ENCODE measurements at regions not wholly inside any gene's neighbourhood (a gene's known extent, or its start where the extent isn't known, plus 50 kb on each side); places are given as distances from the start of the nearest gene placed in this dataset.
"Not testable (repeated sequence)": the region's sequence is repeated elsewhere in the genome, so short reads cannot be mapped to it uniquely, and the experiment has no call there.

DNA sequence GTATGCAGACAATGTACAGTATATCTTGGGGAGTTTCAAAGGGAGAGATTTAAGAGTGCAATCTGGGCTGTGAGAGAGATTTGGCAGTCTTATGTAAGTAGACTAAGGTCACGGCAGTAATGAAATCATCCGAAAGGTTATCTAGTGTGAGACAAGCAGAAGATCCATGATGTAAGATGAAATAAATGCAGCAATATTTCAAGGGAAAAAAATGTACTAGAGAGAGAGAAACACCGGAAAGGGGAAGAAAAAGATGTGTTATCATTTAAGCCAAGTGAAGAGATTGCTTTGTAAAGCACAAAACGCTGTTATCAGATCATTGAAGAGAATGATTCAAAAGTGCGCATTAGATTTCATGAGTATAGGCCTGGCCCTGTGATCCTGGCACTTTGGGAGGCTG lies 88.4 kb upstream of the GUCY1A1 start:
- BruUV-seq (replicated peaks): no TSS peak
- Histone ChIP-seq H3K27me3 (replicated peaks; ENCODE audit: insufficient read depth, low read depth, low read length, poor library complexity) (no peaks in the 10 kb centered on the region), H3K36me3 (ENCODE audit: insufficient read depth, low read length, poor library complexity, severe bottlenecking) (no peaks in the 10 kb centered on the region), H3K27ac (ENCODE audit: low read depth, low read length, poor library complexity, severe bottlenecking) (no peak overlapping the region), H3K4me3 (ENCODE audit: low read depth, low read length, poor library complexity, severe bottlenecking) (no peak overlapping the region), H3K4me1 (ENCODE audit: insufficient read depth, low read length, poor library complexity, severe bottlenecking) (no peaks in the 10 kb centered on the region), H3K9me3 (ENCODE audit: low read depth, low read length, poor library complexity, severe bottlenecking) (no peaks in the 10 kb centered on the region)
- TF ChIP-seq, protein P1, sequence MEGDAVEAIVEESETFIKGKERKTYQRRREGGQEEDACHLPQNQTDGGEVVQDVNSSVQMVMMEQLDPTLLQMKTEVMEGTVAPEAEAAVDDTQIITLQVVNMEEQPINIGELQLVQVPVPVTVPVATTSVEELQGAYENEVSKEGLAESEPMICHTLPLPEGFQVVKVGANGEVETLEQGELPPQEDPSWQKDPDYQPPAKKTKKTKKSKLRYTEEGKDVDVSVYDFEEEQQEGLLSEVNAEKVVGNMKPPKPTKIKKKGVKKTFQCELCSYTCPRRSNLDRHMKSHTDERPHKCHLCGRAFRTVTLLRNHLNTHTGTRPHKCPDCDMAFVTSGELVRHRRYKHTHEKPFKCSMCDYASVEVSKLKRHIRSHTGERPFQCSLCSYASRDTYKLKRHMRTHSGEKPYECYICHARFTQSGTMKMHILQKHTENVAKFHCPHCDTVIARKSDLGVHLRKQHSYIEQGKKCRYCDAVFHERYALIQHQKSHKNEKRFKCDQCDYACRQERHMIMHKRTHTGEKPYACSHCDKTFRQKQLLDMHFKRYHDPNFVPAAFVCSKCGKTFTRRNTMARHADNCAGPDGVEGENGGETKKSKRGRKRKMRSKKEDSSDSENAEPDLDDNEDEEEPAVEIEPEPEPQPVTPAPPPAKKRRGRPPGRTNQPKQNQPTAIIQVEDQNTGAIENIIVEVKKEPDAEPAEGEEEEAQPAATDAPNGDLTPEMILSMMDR (conservative IDR thresholded peaks at IDR 0.05; ENCODE audit: low read depth, low read length): no peak
- no peak for TF ChIP-seq EZH2 (IDR thresholded peaks at IDR 0.05; ENCODE audit: borderline replicate concordance, low read depth, low read length, poor library complexity, severe bottlenecking)
- intact Hi-C loops (cut with micrococcal nuclease; ENCODE audit: unreplicated experiment): no loop called here
- POLR2A ChIA-PET (ENCODE audit: low non-redundant PET): no interaction called here
- DNase-seq (ENCODE audit: low spot score): no peak
- CTCF ChIA-PET: no interaction called here

DNA sequence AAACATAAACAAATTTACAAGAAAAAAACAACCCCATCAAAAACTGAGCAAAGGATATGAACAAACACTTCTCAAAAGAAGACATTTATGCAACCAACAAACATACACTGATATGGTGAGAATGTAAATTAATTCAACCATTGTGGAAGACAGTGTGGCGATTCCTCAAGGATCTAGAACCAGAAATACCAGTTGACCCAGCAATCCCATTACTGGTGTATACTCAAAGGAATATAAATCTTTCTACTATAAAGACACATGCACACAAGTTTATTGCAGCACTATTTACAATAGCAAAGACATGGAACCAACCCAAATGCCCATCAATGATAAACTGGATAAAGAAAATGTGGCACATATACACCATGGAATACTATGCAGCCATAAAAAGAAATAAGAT lies 92.3 kb upstream of the GUCY1A1 start:
- CTCF ChIA-PET; H3K27ac ChIP-seq (ENCODE audit: low read depth, low read length, poor library complexity, severe bottlenecking); H3K27me3 ChIP-seq (replicated peaks; ENCODE audit: insufficient read depth, low read depth, low read length, poor library complexity); H3K4me3 ChIP-seq (ENCODE audit: low read depth, low read length, poor library complexity, severe bottlenecking); DNase-seq (ENCODE audit: low spot score); H3K9me3 ChIP-seq (ENCODE audit: low read depth, low read length, poor library complexity, severe bottlenecking); BruUV-seq (replicated peaks); H3K36me3 ChIP-seq (ENCODE audit: insufficient read depth, low read length, poor library complexity, severe bottlenecking); POLR2A ChIA-PET (ENCODE audit: low non-redundant PET); H3K4me1 ChIP-seq (ENCODE audit: insufficient read depth, low read length, poor library complexity, severe bottlenecking); intact Hi-C loops (cut with micrococcal nuclease; ENCODE audit: unreplicated experiment): not testable (repeated sequence)

DNA sequence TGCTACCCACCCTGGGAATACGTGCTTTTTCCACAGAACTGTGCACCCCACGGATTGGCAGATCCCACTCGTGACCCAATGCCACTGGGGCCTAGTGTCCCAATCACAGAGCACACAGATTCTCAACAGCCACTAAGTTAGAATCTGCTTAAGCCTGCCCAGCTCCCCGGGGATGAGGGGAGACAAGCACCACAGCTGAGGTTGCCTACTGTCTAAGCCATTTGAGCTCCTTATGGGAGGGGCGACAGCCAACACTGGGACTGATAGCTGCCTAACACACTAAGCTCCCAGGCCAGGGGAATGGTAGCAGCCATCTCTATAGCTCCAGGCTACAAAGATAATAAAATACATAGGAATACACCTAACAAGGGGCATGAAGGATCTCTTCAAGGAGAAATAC lies 93.5 kb upstream of the GUCY1A1 start:
- no peaks in the 10 kb centered on the region for H3K4me1 ChIP-seq (ENCODE audit: insufficient read depth, low read length, poor library complexity, severe bottlenecking)
- no peaks in the 10 kb centered on the region for H3K9me3 ChIP-seq (ENCODE audit: low read depth, low read length, poor library complexity, severe bottlenecking)
- TF ChIP-seq EZH2 (IDR thresholded peaks at IDR 0.05; ENCODE audit: borderline replicate concordance, low read depth, low read length, poor library complexity, severe bottlenecking): no peak
- TF ChIP-seq, protein P1 (conservative IDR thresholded peaks at IDR 0.05; ENCODE audit: low read depth, low read length): no peak
- CTCF ChIA-PET: no interaction called here
- POLR2A ChIA-PET (ENCODE audit: low non-redundant PET): no interaction called here
- no peak for DNase-seq (ENCODE audit: low spot score)
- H3K27ac ChIP-seq (ENCODE audit: low read depth, low read length, poor library complexity, severe bottlenecking): no peak overlapping the region
- intact Hi-C loops (cut with micrococcal nuclease; ENCODE audit: unreplicated experiment): no loop called here
- no TSS peak for BruUV-seq (replicated peaks)
- no peaks in the 10 kb centered on the region for H3K36me3 ChIP-seq (ENCODE audit: insufficient read depth, low read length, poor library complexity, severe bottlenecking)
- no peak overlapping the region for H3K4me3 ChIP-seq (ENCODE audit: low read depth, low read length, poor library complexity, severe bottlenecking)
- no peaks in the 10 kb centered on the region for H3K27me3 ChIP-seq (replicated peaks; ENCODE audit: insufficient read depth, low read depth, low read length, poor library complexity)

DNA sequence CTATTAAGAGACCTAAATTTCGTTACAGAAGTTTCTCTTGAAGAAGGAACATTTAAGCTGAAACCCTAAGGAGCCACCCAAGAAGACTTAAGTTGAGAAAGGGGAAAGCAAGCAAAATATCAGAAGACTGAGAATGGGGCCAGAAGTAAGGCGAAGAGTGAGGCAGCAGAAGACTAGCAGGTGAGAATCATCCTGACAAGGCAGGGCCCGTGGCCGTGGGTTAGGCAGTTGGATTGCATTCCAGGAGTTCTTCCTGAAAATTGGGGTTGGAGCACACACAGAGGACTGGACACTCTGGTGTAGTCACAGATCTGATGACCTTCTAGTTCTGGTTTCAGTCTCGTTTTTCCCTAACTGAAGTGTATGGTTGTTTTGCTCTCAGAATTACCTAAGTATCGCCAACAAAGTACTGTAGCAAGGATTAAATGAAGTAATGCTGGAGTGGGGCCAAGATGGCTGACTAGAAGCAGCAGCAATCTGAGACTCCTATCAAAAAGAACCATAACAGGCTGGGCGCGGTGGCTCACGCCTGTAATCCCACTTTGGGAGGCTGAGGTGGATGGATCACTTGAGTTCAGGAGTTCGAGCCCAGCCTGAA lies 94.4 kb upstream of the GUCY1A1 start:
- H3K4me3 ChIP-seq (ENCODE audit: low read depth, low read length, poor library complexity, severe bottlenecking): no peak overlapping the region
- intact Hi-C loops (cut with micrococcal nuclease; ENCODE audit: unreplicated experiment): no loop called here
- H3K27ac ChIP-seq (ENCODE audit: low read depth, low read length, poor library complexity, severe bottlenecking): no peak overlapping the region
- no peaks in the 10 kb centered on the region for H3K36me3 ChIP-seq (ENCODE audit: insufficient read depth, low read length, poor library complexity, severe bottlenecking)
- ChIA-PET CTCF (no interaction called here), POLR2A (ENCODE audit: low non-redundant PET) (no interaction called here)
- H3K27me3 ChIP-seq (replicated peaks; ENCODE audit: insufficient read depth, low read depth, low read length, poor library complexity): no peaks in the 10 kb centered on the region
- DNase-seq (ENCODE audit: low spot score): no peak
- TF ChIP-seq, protein P1 (conservative IDR thresholded peaks at IDR 0.05; ENCODE audit: low read depth, low read length): no peak
- no peak for TF ChIP-seq EZH2 (IDR thresholded peaks at IDR 0.05; ENCODE audit: borderline replicate concordance, low read depth, low read length, poor library complexity, severe bottlenecking)
- no peaks in the 10 kb centered on the region for H3K9me3 ChIP-seq (ENCODE audit: low read depth, low read length, poor library complexity, severe bottlenecking)
- no TSS peak for BruUV-seq (replicated peaks)
- H3K4me1 ChIP-seq (ENCODE audit: insufficient read depth, low read length, poor library complexity, severe bottlenecking): no peaks in the 10 kb centered on the region
